ENCODE measurements at regions not wholly inside any gene's neighbourhood (a gene's known extent, or its start where the extent isn't known, plus 50 kb on each side); places are given as distances from the start of the nearest gene placed in this dataset.
"Not testable (repeated sequence)": the region's sequence is repeated elsewhere in the genome, so short reads cannot be mapped to it uniquely, and the experiment has no call there.

GRCh38 chr6:144397141-144397540 lies 112.0 kb downstream of the UTRN start:
- no peak for DNase-seq

- DNase-seq: no peak
These were observed 115.2 kb downstream of the UTRN start for GRCh38 chr6:144400321-144400720.

DNA sequence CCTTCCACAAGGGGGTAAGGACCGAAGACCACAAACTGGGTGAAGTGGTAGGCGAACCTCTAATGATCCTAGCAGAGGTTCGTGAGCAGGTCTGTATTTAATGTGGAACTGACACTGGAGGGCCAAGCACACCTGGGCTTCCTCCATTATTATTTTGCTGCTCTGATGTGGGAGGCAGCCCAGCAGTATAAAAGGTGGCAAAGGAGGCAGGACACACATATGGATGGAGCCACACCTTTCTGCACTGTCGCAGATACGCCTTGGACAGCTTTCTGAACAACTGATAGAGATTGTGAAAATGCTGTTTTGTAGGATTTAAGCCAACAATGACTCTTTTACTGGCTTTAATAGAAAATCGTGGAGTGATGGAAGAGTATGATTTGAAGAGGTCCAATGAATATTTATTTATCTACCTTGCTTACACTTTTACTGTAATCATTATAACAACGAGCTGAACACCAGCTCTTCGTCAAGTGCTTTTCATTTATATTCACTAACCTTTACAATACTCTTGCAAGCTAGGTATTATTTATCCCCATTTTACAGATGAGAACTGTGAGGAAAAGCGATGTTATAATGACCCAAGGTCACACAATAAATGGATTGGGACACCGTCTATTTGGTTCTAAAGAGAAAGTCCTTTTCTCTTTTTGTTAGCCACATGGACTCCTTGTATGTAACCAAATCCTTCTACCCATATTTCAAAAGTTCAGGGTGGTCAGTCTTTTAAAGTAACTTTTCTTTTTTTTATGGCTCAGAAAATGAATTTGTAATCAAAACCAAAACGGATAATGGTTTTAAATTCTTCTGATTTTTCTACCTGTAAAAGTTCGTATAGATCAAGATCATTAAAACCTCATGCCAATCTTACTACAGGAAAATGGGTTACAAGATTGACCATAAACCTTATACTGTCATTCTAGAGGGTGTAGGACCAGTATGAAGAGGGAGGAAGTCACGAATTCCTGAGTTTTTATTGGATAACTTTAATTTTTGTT lies 116.9 kb downstream of the UTRN start:
- no peak for DNase-seq

GRCh38 chr6:144402750-144403149 lies 117.6 kb downstream of the UTRN start:
- no peak for DNase-seq

DNA sequence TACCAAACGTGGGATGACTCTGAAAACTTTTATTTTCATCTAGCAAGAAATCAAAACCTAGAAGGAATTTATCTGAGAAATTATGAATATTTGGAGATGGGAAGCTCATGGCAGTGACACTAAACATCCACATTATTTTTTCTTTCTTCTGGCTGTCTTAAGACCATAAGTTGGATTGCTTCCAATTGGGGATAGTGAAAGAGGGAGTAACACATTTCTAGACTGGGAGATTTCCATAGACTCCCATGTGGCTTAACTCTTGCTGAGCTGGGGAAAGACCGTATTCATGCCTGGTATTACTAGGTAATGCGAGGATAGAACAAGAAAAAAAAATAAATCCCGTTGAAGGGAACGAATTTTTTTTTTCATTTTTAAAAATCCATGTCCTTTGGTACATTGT lies 120.0 kb downstream of the UTRN start:
- no peak for DNase-seq

GRCh38 chr6:144406796-144407195 lies 121.7 kb downstream of the UTRN start:
- no peak for DNase-seq

DNA sequence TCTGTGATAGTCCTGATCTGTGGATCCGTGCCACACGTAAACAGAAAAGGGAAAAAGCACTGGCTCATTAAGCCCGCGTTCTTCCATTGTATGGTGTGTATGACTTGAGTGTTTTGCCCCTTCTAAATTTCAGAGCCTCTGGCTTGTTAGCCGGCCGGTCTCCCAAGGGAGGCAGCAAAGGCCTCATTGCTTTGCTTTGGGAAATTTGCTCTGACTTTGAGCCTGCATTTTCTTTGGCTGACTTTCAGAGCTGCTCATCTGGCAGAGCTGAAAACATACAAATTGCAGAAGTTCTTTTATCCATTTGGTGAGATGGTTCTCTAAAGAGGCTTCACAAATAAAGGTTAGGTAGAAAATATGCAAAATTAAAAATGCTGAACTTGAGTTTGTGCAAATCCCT lies 123.0 kb downstream of the UTRN start:
- DNase-seq: no peak

- DNase-seq: no peak
These were observed 124.9 kb downstream of the UTRN start for GRCh38 chr6:144410059-144410458.

DNA sequence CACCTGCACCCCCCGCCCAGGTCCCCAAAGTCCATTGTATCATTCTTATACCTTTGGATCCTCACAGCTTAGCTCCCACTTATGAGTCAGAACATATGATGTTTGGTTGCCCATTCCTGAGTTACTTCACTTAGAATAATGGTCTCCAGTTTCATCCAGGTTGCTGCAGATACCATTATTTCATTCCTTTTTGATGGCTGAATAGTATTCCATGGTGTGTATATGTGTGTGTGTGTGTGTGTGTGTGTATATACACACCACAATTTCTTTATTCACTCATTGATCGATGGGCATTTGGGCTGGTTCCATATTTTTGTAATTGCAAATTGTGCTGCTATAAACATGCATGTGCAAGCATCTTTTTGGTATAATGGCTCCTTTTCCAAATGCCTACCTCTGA lies 125.4 kb downstream of the UTRN start:
- DNase-seq: not testable (repeated sequence)

GRCh38 chr6:144411531-144412165 lies 126.5 kb downstream of the UTRN start:
- DNase-seq: no peak

- DNase-seq: no peak
These were observed 128.3 kb downstream of the UTRN start for GRCh38 chr6:144413418-144413817.

- no peak for DNase-seq
These were observed 129.9 kb downstream of the UTRN start for GRCh38 chr6:144415014-144415413.

DNA sequence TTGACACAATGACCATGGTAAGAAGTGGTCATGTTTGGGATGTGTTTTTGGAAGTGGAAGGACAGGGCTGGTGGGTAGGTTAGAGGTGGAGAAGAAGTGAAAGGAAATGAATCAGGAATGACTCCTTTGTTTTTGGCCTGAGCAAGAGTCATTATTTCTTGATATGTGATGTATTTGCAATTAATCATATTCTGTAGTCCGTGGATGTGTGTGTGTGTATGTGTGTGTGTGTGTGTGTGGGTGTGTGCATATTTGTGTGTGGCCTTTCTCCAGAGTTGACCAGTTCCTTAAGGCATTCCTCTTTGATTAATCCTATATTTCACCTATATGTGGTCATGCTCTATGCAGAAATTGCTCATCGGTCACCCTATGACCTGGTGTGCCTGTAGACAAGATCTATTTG lies 130.7 kb downstream of the UTRN start:
- no peak for DNase-seq

GRCh38 chr6:144416244-144416643 lies 131.1 kb downstream of the UTRN start:
- DNase-seq: no peak

DNA sequence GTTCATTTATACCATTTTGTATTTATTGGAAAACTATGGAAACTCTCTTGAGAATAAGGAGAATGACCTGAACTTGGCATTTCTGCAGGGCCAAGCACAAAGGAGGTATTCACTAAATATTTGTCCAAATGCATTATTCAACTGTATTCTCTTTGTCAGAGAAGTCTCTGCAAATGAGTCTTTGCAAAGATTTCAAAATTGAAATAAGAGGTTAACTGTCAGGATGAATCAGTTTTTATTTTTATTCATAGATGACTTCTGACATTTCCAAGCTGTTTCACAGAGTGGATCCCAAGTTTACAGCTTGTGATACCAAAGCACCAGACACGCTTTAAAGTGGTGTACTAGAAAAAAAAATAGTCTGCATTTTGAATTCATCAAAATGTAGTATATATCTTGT lies 131.6 kb downstream of the UTRN start:
- no peak for DNase-seq

DNA sequence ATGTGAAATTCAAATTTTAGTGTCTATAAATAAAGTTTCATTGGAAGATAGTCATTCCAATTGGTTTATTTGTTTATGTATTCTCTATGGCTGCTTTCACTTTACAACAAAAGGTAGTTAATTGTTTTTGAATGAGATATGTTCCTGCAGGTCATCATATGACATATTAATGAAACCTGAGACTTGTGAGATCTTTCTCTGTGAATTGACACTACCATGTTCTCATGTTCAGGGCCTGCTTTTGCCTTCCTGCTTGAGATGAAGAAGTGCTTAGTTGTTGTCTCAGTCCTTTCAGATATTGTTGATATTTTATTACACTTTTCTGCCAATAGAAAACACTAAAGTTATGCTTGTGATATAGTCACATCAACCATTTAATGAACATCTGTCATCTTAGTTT lies 132.5 kb downstream of the UTRN start:
- no peak for DNase-seq

DNA sequence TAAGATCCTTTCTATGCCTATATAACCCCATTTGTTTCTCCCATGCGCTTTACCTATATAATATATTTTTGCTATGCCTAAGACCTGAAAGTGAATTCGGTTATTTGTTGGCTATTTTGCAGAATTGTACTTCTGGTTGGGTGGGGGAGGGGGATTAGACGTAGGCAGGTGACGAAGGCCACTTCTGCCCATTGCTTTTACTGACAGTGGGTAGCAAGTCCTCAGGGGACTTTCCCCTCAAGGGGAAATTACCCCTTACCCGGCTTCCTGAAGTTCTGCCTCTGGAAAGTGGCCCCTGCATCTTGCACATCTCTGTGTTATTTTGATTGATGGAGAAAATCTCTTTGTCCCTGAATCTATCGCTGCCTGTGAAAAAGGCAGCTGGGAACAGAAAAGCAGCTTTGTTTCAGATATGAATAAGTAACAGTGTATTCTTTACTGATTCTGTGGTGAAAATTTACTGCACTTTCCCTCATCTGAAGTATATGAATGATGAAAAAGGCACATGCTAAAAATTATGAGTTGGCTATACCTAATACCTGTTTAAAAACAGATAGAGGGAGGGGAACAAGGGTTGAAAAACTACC lies 133.9 kb downstream of the UTRN start:
- DNase-seq: no peak

GRCh38 chr6:144423167-144423566 lies 138.0 kb downstream of the UTRN start:
- DNase-seq: no peak

DNA sequence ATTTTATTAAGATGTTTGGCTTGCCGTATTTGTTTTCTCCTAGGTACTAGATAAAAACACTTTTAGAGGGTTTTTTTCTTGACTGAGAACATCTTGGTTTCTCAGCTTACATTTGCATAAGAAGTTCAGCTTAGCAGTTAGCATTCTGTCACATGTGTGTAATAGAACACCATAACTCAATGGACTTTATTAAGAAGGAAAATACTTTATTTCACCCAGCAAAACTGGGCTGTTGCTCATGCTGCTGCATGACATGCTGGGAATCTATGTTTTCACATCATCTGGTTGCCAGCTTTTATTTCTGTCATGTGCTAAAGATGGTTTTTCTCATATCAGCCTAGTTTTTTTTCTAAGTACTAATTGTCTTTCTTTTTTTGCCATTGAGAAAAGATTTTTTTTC lies 144.6 kb downstream of the UTRN start:
- no peak for DNase-seq

- not testable (repeated sequence) for DNase-seq
These were observed 148.3 kb downstream of the UTRN start for GRCh38 chr6:144433446-144433845.

DNA sequence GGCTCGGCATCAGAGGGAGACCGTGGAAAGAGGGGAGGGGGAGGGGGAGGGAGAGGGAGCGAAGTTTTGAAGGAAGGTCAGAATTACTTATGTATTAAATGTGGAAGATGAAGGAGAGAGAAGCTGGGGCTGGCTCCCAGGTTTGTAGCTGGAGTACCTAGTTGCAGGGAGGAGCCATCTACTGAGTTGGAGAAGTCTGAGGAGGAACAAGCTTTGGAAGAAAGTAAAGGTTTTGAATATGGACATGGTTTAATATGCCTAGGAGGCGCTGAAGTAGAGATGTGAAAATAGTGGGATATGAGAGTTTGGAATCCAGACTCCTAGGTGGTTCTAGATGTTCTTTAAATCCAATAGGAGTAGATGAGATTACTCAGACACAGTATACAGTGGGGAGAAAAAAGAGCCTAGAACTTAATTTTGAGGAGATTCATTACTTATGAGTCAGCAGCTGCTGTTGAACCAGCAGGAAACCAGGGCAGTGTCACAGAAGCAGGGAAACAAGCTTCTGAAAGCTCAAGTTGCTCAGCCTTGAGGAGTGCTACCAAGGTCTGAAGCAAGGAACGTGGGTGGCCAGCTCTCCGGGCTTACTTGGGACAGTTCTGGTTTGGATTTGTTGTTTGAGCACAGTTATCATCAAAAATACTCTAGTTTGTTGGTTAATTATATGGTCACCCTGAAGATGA lies 149.3 kb downstream of the UTRN start:
- no peak for DNase-seq

DNA sequence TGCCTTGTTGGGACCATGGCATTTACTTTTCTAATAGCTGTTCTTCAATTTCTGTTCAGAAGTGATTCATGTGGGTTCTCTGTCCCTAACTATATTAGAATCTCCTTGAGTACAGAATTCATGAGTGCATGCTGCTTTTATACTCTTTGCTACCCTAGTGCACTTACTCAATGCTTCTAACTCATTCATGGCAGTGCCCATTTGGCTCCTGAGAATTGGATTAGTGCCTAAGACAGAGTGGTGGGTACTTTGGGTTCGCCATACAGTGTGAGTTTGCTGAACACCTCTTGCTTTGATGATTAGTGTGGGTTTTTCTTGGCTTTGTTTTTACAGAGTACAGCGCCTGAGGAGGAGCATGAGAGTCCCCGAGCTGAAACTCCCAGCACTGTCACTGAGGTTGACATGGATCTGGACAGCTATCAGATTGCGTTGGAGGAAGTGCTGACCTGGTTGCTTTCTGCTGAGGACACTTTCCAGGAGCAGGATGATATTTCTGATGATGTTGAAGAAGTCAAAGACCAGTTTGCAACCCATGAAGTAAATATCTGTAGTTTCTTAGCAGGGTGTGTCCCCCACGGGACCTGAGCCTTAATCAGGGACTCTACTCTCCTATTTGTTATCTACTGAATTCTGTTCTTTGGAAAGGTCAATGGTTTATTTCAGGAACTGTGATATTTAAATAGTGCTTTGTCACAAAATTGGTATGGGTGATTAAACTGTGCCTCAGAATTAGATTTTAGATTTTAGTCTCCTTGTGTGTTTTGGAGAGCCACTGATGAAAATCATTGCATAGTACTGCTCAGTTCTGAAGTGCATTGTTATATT lies 150.7 kb downstream of the UTRN start:
- DNase-seq: no peak
